ENCODE measurements at regions not wholly inside any gene's neighbourhood (a gene's known extent, or its start where the extent isn't known, plus 50 kb on each side); places are given as distances from the start of the nearest gene placed in this dataset.

DNA sequence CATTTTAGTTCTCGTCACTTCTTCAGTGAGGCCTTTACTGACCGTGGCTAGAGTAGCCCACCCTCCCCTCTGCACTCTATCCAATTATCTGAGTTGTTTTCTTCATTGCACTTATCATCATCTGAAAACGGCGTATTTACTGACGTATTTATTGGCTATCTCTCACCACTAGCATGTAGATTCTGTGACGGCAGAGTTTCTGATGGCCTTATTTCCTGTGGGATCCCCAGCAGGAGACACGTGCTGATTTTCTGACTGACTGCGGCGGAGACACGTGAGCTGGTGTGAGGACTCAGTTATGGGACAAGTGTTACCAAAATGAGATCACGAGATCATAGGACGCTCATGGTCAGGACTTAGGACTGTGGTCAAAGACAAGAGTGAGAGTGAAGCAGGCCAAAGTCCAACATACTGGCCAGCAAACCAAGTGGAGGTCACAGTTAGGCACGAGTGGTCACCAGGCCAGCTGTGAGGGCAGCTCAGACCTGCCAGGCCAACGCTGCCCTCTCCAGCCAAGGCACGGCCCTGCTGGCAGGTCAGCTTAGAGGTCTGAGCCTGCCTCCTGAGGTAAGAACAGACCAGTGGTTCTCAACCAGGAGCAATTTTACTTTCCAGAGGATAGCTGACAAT lies 50.6 kb upstream of the BNIP2 start:
- no peaks in the 10 kb centered on the region for H3K27me3 ChIP-seq (ENCODE audit: control insufficient read depth in 3 of 3, insufficient read depth in 3 of 3, low read length in 2 of 3)
- TF ChIP-seq, protein P1, sequence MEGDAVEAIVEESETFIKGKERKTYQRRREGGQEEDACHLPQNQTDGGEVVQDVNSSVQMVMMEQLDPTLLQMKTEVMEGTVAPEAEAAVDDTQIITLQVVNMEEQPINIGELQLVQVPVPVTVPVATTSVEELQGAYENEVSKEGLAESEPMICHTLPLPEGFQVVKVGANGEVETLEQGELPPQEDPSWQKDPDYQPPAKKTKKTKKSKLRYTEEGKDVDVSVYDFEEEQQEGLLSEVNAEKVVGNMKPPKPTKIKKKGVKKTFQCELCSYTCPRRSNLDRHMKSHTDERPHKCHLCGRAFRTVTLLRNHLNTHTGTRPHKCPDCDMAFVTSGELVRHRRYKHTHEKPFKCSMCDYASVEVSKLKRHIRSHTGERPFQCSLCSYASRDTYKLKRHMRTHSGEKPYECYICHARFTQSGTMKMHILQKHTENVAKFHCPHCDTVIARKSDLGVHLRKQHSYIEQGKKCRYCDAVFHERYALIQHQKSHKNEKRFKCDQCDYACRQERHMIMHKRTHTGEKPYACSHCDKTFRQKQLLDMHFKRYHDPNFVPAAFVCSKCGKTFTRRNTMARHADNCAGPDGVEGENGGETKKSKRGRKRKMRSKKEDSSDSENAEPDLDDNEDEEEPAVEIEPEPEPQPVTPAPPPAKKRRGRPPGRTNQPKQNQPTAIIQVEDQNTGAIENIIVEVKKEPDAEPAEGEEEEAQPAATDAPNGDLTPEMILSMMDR (IDR thresholded peaks at IDR 0.05; ENCODE audit: control extremely low read depth, extremely low read depth): no peak
- no peak overlapping the region for H3K9ac ChIP-seq (ENCODE audit: insufficient read depth in 1 of 2, low read length in 2 of 2)
- no peak overlapping the region for H3K4me3 ChIP-seq
- WGBS, 2 donors: 81 to 86% methylated on average over 15 of the region's 15 CpGs
- DNase-seq (no peak), ATAC-seq (ENCODE audit: insufficient read depth, low FRiP score) (no peak)
- no peaks in the 10 kb centered on the region for H3K36me3 ChIP-seq (ENCODE audit: control insufficient read depth in 4 of 4, insufficient read depth in 4 of 4, low read length in 4 of 4)
- no peak overlapping the region for H3K27ac ChIP-seq (ENCODE audit: low read depth in 1 of 2, low read length in 1 of 2)
- peaks cover 0 to 5% (median 0%) of the 10 kb centered on the region in 4 donors for H3K9me3 ChIP-seq (ENCODE audit: control insufficient read depth in 4 of 4, insufficient read depth in 3 of 4, low read length in 3 of 4)
- H3K4me1 ChIP-seq (ENCODE audit: control insufficient read depth in 5 of 5, insufficient read depth in 5 of 5, low read length in 5 of 5): no peaks in the 10 kb centered on the region
